BE2C (cell line): ENCODE measurements at regions not wholly inside any gene's neighbourhood (a gene's known extent, or its start where the extent isn't known, plus 50 kb on each side); places are given as distances from the start of the nearest gene placed in this dataset.

Experiments
- DNase-seq: peaks from one replicate; pipeline ENCODE4 v3.0.0-alpha.2; 2020
- H3K27me3 ChIP-seq: fragments of 250-450 bp; sonication (Bioruptor Pico); 2 replicates; pipeline ENCODE4 v1.5.1; 2020; ENCODE audit warnings: mild to moderate bottlenecking
- H3K36me3 ChIP-seq: fragments of 250-450 bp; sonication (Bioruptor Pico); 2 replicates; pipeline ENCODE4 v1.5.1; 2020; ENCODE audit warnings: mild to moderate bottlenecking
- H3K4me1 ChIP-seq: fragments of 250-450 bp; sonication (Bioruptor Pico); 2 replicates; pipeline ENCODE4 v1.5.1; 2020
- H3K4me3 ChIP-seq: 2 replicates; pipeline ENCODE4 v1.5.1; 2011; ENCODE audit warnings: low read depth, low read length
- H3K9me3 ChIP-seq: fragments of 250-450 bp; sonication (Bioruptor Pico); 2 replicates; pipeline ENCODE4 v1.5.1; 2020
- CTCF ChIP-seq: IDR thresholded peaks from 2 replicates; pipeline ENCODE4 v1.5.1; 2012; ENCODE audit warnings: mild to moderate bottlenecking, low read depth, low read length

DNA sequence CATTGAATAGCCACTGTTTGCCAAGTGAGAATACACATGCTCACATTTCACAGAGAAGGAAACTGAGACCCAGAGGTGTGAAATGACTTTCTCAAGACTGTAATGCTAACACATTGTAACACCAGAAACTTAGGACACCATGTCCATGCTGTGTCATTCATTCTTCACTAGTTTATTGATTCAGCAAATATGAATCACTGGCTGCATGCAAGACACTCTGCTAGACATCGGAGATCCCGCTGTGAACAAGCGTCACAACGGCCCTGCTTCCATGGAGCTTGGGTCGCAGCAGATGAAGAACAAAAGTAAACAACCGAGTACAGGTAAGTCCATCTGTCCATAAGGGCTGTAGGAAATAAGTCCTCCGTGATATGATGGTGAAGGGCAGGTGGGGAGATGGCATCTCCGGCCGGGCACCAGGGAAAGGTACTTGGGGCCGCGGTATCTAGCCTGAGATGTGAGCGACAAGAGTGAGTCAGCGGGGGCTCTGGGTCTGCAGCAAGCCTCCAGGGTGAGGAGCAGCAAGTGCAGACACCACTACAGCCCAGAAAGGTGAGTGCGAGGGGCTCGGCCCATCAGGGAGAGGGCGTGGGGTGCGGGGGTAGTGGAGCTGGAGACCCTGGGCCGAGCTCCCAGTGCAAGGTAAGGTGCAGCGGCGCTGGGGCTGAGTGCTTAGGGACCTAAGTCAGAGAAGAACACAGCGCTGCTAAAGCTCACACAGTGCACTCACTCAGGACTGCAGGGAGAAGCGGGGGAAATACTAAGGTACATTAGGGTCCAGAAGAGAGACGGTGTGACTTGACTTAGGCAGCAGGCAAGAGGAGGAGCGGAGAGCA lies 391.2 kb downstream of the FBXO15 start:
- no peaks in the 10 kb centered on the region for H3K4me1 ChIP-seq
- H3K9me3 ChIP-seq = no peaks in the 10 kb centered on the region
- no peaks in the 10 kb centered on the region for H3K36me3 ChIP-seq
- DNase-seq = no peak
- H3K27me3 ChIP-seq = no peaks in the 10 kb centered on the region
- TF ChIP-seq CTCF = no peak
- H3K4me3 ChIP-seq = no peak overlapping the region

DNA sequence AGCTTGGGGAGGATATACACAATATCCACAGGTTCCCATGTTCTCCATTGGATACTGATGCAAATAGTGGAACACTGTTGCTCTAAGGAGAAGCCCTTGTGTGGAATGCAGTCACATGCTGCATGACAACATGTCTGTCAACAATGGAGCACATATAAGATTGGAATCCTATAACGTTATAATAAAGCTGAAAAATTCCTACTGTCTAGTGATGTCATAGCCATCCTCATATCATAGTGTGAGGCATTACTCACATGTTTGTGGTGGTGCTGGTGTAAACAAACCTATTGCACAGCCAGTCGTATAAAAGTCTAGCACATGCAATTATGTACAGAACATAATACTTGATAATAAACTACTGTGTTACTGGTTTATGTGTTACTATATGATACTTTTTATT lies 394.7 kb downstream of the FBXO15 start:
- Histone ChIP-seq H3K9me3 (no peaks in the 10 kb centered on the region), H3K4me1 (no peaks in the 10 kb centered on the region), H3K36me3 (no peaks in the 10 kb centered on the region), H3K4me3 (no peak overlapping the region), H3K27me3 (no peaks in the 10 kb centered on the region)
- no peak for DNase-seq
- TF ChIP-seq CTCF = no peak

GRCh38 chr18:73752546-73752945 lies 395.1 kb downstream of the FBXO15 start:
- Histone ChIP-seq H3K4me1 (no peaks in the 10 kb centered on the region), H3K27me3 (no peaks in the 10 kb centered on the region), H3K4me3 (no peak overlapping the region), H3K36me3 (no peaks in the 10 kb centered on the region), H3K9me3 (no peaks in the 10 kb centered on the region)
- no peak for DNase-seq
- TF ChIP-seq CTCF = no peak

DNA sequence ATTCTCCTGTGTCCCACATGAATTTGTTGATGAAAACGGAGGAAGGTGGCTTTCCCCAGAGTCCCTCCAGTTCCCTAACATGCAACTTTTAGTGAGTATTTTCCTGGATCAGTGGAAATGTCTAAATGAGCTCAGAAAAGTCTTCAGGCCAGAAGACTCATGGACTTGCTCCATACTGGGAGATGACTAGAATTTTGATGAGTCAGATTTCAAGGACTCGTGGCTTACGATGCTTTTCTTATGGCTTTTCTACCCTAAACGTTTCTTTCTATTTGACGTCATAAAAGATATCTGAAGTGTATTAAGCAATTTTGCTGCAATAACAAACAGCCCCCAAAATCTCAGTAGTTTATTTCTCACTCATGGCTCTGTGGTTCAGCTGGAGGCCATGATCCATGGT lies 397.6 kb downstream of the FBXO15 start:
- Histone ChIP-seq H3K4me1 (no peaks in the 10 kb centered on the region), H3K36me3 (no peaks in the 10 kb centered on the region), H3K27me3 (no peaks in the 10 kb centered on the region), H3K4me3 (no peak overlapping the region), H3K9me3 (no peaks in the 10 kb centered on the region)
- DNase-seq = no peak
- no peak for TF ChIP-seq CTCF

DNA sequence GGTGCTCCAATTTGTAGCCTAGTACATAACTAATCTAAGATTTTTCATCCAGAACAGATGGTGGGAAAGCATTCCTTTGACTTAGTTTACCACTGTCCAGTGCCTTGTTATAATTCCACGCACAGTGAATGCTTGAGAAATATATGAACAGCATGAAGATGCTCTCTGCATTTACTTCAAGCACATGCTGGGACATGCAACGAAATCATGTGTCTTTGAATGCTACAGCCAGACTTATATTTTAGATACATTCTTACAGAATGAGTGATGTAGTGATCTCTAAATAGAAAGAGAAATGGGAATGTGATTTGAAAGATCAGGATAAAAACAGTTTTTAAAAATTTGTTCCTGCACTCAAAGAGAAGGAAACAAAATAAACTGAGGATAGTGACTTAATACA lies 398.3 kb downstream of the FBXO15 start:
- TF ChIP-seq CTCF = no peak
- H3K4me3 ChIP-seq = no peak overlapping the region
- no peaks in the 10 kb centered on the region for H3K36me3 ChIP-seq

GRCh38 chr18:73748731-73749130 lies 398.9 kb downstream of the FBXO15 start:
- no peak overlapping the region for H3K4me3 ChIP-seq
- H3K36me3 ChIP-seq = no peaks in the 10 kb centered on the region
- H3K27me3 ChIP-seq = no peaks in the 10 kb centered on the region
- DNase-seq = no peak
- H3K9me3 ChIP-seq = no peaks in the 10 kb centered on the region
- TF ChIP-seq CTCF = no peak
- no peaks in the 10 kb centered on the region for H3K4me1 ChIP-seq

More for the DNA sequence above, 398.3 kb downstream of the FBXO15 start:
- H3K4me1 ChIP-seq = no peaks in the 10 kb centered on the region
- no peaks in the 10 kb centered on the region for H3K9me3 ChIP-seq
- H3K27me3 ChIP-seq = no peaks in the 10 kb centered on the region
- no peak for DNase-seq
